HPDE6-E6E7 (cell line): ENCODE measurements at regions not wholly inside any gene's neighbourhood (a gene's known extent, or its start where the extent isn't known, plus 50 kb on each side); places are given as distances from the start of the nearest gene placed in this dataset.
"Not testable (repeated sequence)": the region's sequence is repeated elsewhere in the genome, so short reads cannot be mapped to it uniquely, and the experiment has no call there.

Experiments
- DNase-seq: peaks from one replicate; pipeline ENCODE4 v3.0.0; 2011; ENCODE audit warnings: missing footprints; ENCODE audit errors: extremely low spot score

DNA sequence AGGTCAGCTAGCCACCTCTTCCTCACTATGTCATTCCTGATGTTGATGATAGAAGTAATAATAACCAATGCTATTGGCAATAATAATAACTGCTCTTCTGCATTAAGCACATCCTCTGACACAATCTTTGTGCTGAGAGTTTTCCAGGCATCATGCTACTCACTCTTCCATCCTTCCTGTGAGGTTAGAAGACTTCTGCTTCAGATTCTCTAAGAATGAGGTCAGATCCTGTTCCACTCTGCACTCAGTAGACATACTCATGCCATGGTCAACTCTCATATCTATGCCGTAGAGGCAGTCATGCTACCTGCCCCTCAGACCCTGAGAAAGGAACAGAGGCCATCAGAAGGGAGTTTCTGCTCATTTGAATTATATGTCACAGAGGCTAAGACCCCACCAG, 98.1 kb upstream of the TOP1 start:
- no peak for DNase-seq

DNA sequence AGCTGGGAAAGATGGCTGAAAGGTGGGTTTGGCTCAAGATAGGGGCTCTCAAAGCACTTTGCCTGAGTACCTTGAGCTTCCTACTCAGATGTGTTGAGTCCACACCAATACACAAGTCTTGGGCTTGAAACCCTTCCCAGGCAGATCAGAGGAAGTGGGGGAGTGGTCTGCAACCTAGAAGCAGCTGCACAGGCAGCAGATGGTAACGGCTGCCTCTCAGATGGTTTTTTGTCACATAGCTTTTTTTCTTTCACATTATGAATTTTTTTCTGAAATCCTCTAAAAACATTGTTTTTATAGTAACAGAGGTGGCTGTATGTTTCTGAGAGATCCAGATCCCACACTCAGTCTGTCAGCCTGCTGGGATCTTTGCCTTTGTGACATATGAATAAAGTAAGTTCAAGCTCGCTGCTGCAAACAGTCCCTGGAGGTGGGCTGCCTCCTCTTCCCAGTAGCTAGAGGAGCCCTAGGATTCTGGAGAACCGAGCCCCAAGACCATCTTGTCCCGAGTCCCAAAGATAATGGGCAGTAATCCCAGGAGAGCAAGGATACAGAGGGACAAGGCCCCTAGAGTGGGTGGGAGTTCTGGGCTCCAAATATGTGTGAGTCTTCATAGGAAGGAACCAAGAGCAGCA, 97.1 kb upstream of the TOP1 start:
- DNase-seq = no peak

DNA sequence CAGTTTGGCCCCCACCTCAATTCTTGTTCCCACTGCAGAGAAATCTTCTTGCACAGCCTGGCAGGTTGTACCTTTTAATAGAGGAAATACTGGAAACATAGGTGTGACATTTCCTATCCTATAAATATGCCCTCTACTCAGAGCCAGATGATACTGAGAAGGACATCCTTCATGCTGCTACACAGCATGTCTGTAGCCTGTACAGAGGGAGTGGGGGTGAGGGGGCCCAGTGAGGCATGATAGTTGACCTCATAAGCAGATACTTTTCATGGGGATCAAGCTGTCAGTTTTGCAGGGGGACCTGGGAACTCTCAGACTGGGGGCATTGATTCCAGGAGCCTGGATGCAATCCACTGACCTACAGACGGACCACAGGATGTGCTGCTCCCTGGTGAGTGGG, 96.2 kb upstream of the TOP1 start:
- no peak for DNase-seq

DNA sequence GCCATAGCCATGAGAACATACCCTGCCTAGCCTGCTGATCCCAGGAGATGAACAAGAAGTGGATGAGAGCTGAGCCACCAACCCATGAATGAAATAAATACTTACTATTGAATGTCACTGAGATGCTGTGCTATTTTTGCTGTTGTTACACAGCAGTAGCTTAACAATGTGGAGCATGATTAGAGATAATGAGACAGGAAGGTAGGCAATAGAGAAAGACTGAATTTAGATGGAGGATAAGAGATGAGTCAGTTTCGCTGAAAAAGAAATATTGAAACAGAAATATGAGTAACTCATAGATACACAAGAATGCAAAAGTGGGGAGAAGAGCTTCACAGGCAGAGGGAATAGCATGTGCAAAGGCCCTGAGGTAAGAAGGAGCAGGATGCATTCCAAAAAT, 94.9 kb upstream of the TOP1 start:
- DNase-seq = no peak

DNA sequence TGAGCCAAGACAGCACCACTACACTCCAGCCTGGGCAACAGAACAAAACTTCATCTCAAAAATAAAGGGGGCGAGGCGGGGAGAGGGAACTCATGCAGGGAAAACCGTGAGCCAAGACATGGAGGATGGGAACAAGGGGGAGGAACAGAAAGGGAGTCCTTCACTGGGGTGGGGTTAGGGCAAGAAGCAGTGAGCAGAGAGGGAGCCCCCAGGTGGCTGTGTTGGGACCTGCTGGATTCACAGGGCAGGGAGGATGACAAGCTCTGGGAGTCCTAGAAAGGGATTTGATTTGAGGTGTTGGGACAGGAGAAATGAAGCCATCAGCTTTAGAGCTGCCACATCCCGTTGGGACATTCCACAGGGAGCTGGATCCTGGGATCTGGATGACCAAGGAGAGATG, 90.6 kb upstream of the TOP1 start:
- no peak for DNase-seq

DNA sequence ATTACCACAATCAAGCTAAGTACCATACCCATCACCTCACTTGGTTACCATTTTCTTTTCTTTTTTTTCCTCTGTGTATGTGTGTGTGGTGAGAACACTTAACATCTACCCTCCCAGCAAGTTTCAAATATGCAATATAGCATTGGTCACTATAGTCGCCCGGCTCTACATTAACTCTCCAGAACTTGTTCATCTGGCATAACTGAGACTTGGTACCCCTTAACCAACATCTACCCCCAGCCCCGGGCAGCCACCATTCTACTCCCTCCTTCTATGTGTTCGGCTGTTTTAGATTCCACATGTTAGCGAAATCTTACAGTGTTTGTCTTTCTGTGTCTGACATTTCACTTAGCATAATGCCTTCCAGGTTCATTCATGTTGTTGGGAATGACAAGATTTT, 89.0 kb upstream of the TOP1 start:
- DNase-seq = no peak

DNA sequence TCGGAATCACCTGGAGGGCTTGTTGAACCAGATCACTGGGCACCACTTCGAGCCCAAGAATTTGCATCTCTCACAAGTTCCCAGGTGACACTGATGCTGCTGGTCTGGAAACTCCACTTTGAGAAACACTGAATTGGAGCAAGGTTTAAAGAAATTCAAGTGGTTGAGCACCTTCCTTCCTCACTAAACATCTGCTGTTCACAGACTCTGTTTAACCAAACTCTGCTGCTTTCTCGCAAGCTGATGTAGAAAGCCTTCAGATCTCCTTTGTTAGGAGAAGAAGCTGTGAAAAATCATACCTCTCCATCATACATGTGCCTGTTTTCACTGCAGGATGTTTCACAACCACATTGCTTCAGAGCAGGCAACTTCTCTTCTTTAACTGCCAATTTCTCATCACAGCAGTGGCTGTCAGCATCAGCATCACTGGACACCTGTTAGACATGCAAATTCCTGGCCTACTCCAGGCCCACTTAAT, 87.5 kb upstream of the TOP1 start:
- DNase-seq = no peak

DNA sequence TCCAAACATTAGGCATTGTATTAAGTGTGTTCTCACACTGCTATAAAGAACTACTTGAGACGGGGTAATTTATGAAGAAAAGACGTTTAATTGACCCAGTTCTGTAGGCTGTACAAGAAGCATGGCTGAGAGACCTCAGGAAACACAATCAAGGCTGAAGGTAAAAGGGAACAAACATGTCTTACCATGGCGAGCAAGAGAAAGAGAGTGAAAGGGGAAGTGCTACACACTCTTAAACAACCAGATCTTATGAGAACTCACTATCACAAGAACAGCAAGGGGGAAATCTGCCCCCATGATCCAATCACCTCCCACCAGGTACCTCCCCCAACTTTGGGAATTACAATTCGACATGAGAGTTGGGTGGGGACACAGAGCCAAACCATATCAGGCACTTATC, 86.6 kb upstream of the TOP1 start:
- DNase-seq = no peak

DNA sequence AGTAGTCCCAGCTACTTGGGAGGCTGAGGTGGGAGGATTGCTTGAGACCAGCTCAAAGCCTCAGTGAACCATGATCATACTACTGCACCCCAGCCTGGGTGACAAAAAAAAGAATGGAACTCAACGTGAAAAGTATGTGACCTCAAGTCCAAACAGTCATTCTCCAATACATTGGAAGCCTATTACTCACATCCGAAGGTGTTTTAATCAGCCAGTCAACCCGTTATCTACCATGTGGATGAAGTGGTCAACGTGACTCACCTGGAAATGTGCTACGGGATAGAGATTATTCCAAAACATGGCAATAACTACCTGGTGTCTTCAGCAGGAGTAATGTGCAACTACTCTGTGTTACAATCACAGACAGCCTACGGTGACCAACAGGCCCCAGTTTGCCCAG, 85.8 kb upstream of the TOP1 start:
- DNase-seq = no peak

DNA sequence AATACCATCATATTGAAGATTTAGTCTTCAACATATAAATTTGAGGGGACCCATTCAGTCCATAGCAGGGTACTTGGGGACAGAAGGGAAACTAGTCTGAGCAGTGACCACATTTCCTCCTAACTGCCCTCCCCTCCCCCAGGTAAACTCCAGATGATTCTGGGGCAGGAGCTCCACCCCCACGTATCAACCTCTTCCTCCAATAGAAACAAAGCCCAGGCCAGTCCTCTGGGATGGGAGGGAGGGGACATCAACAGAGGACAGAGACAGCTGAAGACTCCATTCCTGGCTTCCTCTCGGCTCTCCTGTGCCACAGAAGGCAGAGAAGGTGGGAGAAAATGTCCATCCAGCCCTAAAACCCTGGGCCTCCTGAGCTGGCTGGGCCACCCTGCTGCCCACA, 85.0 kb upstream of the TOP1 start:
- no peak for DNase-seq

DNA sequence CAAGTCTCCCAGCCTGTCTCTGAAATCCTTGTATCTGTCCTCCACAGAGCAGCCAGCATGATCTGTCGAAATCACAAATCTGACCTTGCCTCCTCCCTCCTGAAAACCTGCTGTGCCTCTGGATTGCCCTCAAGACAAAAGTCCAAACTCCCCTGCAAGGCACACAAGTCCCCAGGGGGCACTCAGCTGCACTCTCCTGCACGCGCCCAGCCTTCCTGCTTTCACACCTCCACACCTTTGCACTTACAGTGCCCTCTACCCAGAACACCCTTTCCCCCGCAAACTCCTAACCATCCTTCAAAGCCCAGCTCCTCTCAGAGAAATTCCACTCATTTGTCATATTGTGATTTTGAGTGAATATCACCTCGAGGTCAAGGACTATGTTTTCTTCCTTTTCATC, 83.4 kb upstream of the TOP1 start:
- DNase-seq = no peak

DNA sequence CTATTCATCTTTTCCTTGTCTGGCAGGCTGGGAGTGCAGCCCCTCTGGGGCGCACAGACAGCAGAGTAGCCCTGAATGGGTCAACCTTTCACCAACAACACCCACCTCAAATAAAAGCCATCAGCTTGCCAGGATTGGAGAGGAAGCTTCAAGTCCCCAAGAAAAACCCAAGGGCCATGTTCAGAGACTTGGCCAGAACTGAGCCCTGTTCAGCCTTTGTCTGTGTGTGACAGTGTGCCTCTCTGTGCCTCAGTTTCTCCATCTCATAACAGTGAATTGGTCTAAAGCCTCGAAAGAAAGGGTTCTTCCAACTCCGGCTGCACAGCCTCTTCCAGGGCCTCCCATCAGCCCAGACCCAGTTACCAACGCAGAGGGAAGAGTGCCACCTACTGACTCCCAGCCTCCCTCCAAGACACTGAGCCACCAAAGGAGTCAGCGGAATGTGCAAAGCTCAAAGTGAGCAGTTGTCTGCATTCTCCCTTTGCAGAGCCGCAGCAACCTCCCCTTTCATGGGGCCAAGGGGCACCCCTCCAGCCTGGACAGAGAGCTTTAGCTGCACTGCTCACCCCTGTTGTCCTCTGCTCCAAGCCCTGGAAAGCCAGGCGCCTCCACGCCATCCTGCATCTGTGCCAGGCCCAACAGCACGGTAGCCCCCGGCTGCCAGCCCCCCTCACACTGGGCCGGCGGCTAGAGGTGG, 82.7 kb upstream of the TOP1 start:
- DNase-seq = peak; percentile 70

DNA sequence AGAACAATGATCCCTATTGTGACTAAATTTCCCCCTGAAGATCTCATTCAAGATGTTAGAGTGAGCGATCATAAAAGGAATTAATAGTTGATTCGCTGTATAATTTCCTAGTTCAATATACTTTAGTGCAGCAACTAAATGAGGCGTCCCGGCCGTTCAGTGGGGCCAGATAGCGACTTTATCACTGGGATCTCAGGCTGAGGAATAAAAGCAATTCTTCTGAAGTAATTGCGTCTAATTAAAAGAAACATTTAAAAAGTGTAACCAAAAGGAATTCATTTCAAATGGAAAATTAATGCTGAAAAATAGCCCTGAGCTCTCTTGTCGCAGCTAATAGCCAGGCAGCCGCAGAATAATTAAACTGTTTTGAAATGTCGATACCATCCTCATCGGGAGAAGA, 82.2 kb upstream of the TOP1 start:
- DNase-seq = no peak

DNA sequence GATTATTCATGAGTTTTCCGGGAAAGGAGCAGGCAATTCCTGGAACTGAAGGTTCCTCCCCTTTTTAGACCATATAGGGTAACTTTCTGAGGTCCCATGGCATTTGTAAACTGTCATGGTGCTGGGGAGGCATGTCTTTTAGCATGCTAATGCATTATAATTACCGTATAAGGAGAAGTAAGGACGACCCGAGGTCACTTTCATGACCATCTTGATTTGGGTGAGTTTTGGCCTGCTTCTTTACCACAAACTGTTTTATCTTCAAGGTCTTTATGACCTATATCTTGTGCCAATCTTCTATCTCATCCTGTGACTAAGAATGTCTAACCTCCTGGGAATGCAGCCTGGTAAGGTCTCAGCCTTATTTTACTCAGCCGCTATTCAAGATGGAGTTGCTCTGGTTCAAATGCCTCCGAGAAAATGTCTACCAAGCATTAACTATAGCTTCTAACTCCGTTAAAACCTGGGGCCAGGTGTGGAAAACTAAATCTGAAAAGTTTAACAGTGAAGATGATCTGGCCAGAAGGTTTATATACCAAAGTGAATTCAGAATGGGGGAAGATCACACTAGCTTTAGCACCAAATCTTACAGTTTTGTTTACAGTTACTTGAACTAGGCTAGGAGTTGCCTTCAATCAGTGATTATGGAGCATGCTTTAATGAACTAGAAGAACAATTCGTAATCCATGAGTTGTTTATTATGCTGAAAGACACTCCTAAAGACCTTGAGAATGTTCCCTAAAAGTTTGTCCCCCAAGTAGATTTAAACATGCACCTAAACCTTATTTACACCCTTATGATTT, 80.0 kb upstream of the TOP1 start:
- no peak for DNase-seq

DNA sequence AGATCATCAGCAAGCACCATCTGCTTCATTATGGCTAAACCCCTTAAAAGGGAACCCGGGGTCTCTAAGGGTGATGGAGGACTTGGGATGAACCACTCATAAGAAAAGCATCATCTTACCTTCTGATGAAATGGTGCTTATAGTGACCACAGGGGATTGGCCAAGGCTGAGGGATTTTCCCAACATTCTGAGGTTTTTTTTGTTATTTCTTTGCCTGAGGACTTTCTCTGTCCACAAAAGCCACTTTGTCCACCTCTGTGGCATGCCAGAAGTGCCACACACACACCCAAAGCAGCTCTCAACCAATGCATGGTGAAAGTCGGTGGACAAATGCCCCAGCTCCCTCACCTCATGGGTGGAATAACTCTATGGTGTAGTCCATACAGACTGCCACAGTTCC, 79.3 kb upstream of the TOP1 start:
- DNase-seq = no peak

DNA sequence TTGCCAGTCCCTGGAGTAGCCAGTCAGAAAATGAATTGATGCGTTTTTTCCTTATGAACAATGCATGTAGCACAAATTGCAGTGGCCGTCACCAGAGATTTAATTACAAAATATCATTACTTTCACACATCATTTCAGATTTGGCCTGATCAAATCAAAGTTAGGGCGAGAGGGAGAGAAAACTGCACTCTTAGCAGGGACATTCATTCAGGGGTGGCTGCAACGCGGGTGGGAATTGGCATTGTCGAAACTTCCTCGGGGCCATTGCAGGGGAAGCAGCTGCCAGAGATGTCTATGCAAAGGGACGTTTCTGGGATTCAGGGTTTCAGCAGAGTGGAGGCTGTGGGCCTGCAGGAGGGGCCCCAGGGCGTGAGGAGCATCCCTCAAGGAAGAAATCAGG, 76.5 kb upstream of the TOP1 start:
- DNase-seq = no peak

DNA sequence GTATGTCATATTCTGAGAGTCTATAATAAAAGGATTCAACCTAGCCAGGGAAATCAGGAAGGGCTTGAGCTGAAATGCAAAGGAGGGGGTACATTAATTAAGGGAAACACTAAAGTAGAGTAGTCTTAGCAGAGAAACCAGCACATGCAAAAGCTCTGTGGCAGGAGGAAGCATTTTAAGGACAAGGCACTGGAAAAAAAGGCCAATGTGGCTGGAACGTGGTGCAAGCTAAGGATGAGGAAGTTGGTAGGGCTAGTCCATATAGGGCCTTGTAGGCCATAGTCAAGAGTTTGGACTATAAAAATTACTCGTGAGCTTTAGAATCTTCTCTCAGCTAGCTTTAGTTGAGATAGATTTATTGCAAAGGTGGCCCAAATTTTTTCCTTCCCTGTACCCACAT, 75.2 kb upstream of the TOP1 start:
- DNase-seq = no peak

DNA sequence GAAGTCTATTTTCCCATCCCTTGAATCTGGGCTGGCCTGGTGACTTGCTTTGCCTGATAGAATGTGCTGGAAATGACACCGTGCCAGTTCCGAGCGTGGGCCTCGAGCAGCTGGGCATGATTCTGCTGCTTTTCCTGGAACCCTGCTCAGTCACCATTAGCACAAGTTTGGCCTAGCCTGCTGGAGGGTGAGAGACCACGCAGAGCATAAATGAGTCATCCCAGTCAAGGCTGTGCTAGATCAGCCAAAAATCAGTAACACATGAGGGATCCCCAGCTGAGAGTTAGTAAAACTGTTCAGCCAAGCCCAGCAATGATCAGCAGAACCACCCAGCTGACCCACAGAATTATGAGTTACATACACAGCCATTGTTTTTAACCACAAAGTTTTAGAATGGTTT, 74.8 kb upstream of the TOP1 start:
- no peak for DNase-seq

DNA sequence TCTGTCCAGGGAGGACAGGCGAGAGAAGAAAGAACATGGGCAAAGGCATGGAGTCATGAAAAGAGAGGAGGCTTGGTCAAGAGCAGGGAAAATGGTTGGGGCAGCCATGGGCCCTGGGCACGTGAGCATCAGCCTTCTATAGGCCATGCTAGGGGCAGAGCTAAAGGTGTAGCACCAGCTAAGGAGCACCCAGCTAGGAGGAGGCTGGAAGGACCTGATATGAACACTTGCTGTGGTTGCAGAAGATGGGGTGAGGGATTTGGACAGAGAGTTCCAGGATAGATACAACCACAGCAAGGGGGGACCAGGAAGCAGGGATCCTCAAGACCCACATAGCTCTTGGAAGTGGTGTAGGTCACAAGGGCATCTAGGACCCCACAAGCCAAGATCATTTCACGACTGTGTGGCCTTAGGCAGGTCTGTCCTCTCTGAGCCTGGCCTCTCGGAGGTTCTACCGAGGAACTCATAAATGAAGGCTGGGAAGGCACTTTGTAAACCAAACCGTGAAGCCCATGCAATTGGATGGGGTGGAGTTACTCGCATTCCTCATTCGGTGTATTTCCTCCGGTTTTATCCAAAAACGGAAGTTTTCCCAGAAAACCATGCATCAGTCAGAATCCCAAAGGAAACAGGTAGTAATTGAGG, 74.0 kb upstream of the TOP1 start:
- DNase-seq = no peak

DNA sequence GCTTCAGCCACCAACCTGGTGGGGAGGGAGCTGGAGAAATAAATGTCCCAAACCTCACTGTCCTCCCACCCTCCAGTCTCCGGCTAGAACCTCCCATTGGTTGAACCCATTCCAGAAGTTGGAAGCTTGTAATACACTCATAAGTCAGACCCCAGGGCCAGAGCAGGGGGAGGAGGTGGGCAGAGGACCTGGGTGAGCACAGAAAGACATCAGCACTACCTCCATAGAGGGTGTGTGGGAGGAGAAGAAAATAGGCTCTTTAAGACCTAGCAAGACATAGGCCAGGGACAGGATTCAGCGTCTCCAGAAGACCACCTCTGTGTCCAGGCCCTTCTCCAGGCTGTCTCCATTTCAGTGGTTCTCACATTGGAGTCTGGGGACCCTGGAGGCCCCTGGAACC, 73.3 kb upstream of the TOP1 start:
- no peak for DNase-seq

DNA sequence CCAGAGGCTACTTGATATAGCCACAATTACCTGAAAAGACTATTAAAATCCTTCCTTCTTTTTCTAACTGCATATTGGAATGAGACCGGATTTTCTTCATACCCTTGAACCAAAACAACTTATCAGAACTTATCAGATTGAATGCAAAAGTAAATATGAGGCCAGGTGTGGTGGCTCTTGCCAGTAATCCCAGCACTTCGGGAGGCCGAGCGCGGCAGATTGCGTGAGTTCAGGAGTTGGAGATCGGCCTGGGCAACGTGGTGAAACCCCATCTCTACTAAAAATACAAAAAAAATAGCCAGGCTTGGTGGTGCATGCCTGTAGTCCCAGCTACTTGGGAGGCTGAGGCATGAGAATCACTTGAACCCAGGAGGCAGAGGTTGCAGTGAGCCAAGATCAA, 72.8 kb upstream of the TOP1 start:
- DNase-seq = not testable (repeated sequence)

DNA sequence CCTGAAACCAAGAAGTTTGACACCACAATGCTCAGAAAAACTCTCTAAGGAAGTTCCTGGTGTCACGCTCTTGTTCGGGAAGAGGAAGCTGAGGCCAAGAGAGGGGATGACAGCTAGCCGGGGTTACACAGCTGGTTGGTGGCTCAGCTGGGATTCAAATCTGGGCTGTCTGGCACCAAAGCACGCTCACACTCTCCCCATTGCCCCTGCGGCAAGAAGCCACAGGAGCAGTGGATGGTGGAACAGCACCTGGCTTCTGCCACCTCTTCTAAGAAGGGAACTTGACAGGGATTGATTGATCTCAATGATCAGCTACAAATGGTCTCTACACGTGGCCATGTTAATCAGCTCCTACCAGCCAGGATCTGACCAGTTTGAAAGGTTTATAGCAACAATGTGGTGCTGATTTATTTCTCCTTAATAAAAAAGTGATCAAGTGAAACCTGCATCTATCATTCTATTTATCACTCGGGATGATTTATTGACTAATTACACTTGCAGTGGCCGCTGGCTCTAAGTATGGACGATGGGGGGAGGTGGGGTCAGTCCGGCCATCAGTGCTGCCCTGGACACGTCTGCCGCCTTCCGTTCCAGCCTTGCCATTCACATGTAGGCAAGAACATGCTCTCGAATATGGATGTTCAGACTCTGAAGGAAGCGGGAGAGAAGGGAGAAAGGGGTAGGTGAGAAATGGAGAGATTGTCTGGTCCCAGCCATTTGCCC, 71.9 kb upstream of the TOP1 start:
- no peak for DNase-seq
